ENCODE measurements at regions not wholly inside any gene's neighbourhood (a gene's known extent, or its start where the extent isn't known, plus 50 kb on each side); places are given as distances from the start of the nearest gene placed in this dataset.

DNA sequence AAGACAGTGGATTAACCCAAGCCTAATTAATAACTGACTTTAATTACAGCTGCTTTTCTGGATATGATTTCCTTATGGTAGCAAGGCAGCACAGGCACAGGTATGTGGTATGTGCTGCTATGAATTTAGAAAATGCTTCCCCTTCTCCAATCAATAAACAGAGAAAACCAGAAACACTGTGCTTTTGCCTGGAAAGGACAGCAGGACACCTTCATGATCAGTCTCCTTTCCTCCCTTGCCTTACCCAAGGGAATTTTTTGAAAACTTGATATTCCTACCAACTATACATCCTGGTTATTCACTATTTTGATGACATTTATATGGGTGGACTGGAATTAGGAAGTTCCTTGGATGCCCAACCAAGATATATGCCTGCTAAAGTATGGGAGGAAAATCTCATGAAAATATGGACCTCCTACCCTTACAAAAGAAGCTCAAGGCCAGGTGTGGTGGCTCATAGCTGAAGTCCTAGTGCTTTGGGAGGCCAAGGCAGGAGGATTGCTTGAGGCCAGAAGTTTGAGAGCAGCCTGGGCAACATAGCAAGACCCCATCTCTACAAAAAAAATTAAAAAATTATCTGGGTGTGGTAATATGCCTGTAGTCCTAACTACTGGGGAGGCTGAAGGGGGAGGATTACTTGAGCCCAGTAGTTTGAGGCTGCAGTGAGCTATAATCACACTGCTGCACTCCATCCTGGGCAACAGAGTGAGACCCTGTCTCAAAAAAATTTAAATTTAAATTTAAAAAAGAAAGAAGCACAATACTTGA lies 106.3 kb upstream of the WAC start:
- no peaks in the 10 kb centered on the region for H3K9me3 ChIP-seq
- DNase-seq (no peak), ATAC-seq (no peak)
- no peak overlapping the region for H3K4me3 ChIP-seq
- no peak for TF ChIP-seq CTCF (IDR thresholded peaks at IDR 0.05)
- no peak for TF ChIP-seq POLR2A (IDR thresholded peaks at IDR 0.05)
- no peak overlapping the region for H3K27ac ChIP-seq
- no peaks in the 10 kb centered on the region for H3K36me3 ChIP-seq
- H3K4me1 ChIP-seq: no peaks in the 10 kb centered on the region
- intact Hi-C loops (cut with DNase I): no loop called here
- no peaks in the 10 kb centered on the region for H3K27me3 ChIP-seq

DNA sequence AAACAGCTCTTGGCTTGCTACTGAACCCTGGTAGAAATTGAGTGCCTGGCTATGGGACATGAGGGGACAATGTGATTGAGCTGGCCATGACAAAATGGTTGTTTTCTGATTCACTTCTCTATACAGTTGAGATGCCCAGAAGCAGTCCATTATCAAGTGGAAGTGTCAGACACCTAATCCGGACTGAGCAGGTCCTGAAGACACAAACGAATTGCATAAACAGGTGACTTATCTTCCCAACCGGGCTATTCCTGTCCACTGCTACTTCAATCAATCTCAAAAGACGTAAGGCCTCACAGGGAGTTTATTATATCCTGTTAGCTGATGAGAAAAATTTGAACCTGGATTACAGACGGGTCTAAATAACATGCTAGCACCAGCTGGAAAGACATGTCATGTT lies 105.5 kb upstream of the WAC start:
- no peak for TF ChIP-seq CTCF (IDR thresholded peaks at IDR 0.05)
- TF ChIP-seq POLR2A (IDR thresholded peaks at IDR 0.05): no peak
- 67% methylated on average over 5 of the region's 5 CpGs for WGBS (ENCODE audit: insufficient coverage, low coverage, low lambda C conversion rate, missing lambda C conversion rate)
- H3K27me3 ChIP-seq: no peaks in the 10 kb centered on the region

GRCh38 chr10:28429045-28429444 lies 103.9 kb upstream of the WAC start:
- Histone ChIP-seq H3K4me3 (no peak overlapping the region), H3K4me1 (no peaks in the 10 kb centered on the region), H3K27ac (no peak overlapping the region), H3K27me3 (no peaks in the 10 kb centered on the region), H3K36me3 (no peaks in the 10 kb centered on the region), H3K9me3 (no peaks in the 10 kb centered on the region)
- intact Hi-C loops (cut with DNase I): no loop called here
- DNase-seq (no peak), ATAC-seq (no peak)
- TF ChIP-seq POLR2A (IDR thresholded peaks at IDR 0.05) (no peak), CTCF (IDR thresholded peaks at IDR 0.05) (no peak)

More for the DNA sequence above, 105.5 kb upstream of the WAC start:
- Histone ChIP-seq H3K27ac (no peak overlapping the region), H3K4me3 (no peak overlapping the region), H3K4me1 (no peaks in the 10 kb centered on the region), H3K36me3 (no peaks in the 10 kb centered on the region), H3K9me3 (no peaks in the 10 kb centered on the region)
- intact Hi-C loops (cut with DNase I): no loop called here
- ATAC-seq (no peak), DNase-seq (no peak)

DNA sequence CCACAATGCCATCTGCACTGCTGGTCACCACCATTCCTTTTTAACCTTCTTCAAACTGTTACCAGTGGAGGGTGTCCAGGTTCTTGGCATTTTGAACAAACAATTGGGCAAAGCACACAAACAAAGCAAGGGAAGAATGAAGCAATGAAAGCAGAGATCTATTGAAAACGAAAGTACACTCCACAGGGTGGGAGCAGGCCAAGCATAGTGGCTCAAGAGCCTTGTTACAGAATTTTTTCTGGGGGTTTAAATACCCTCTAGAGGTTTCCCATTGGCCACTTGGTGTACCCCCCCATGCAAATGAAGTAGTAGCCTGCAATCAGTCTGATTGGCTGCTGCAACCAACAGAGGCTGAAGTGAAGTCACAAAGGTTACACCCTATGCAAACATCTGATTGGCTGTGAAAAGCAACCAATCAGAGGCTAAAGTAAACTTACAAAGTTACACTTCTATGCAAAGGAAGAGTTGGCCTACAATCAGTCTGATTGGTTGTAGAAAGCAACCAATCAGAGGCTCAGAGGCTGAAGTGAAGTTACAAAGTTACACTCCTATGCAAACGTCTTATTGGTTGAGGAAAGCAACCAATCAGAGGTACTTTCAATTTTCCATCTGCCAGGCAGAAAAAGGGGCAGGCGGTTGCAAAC lies 103.2 kb upstream of the WAC start:
- ATAC-seq: no peak

More for the DNA sequence above, 103.2 kb upstream of the WAC start:
- Histone ChIP-seq H3K9me3 (no peaks in the 10 kb centered on the region), H3K27me3 (no peaks in the 10 kb centered on the region), H3K4me1 (no peaks in the 10 kb centered on the region), H3K4me3 (no peak overlapping the region), H3K27ac (no peak overlapping the region), H3K36me3 (no peaks in the 10 kb centered on the region)
- 60% methylated on average over 2 of the region's 3 CpGs for WGBS (ENCODE audit: insufficient coverage, low coverage, low lambda C conversion rate, missing lambda C conversion rate)
- no peak for DNase-seq
- intact Hi-C loops (cut with DNase I): no loop called here
- no peak for TF ChIP-seq CTCF (IDR thresholded peaks at IDR 0.05)
- no peak for TF ChIP-seq POLR2A (IDR thresholded peaks at IDR 0.05)
